GM13977 (cell line): ENCODE measurements at regions not wholly inside any gene's neighbourhood (a gene's known extent, or its start where the extent isn't known, plus 50 kb on each side); places are given as distances from the start of the nearest gene placed in this dataset.

Experiments
- DNase-seq: peaks from one replicate; pipeline ENCODE4 v3.0.0; 2012; ENCODE audit warnings: low spot score
- in situ Hi-C: fragments of 300-500 bp; cut with MboI; formaldehyde crosslinking; loops from one replicate; pipeline ENCODE4 v1.12.0; 2022; ENCODE audit warnings: low sequenced_read_pairs, low pct_unique_long_range_greater_than_20kb, mixed read lengths, inconsistent platforms; ENCODE audit not compliant: unreplicated experiment
- TF ChIP-seq, protein P1 (sequence below): IDR thresholded peaks from 2 replicates; pipeline ENCODE4 v1.5.1; 2012; ENCODE audit warnings: mild to moderate bottlenecking, control low read depth; ENCODE audit not compliant: insufficient read depth; ENCODE audit errors: extremely low read depth, missing control alignments

DNA sequence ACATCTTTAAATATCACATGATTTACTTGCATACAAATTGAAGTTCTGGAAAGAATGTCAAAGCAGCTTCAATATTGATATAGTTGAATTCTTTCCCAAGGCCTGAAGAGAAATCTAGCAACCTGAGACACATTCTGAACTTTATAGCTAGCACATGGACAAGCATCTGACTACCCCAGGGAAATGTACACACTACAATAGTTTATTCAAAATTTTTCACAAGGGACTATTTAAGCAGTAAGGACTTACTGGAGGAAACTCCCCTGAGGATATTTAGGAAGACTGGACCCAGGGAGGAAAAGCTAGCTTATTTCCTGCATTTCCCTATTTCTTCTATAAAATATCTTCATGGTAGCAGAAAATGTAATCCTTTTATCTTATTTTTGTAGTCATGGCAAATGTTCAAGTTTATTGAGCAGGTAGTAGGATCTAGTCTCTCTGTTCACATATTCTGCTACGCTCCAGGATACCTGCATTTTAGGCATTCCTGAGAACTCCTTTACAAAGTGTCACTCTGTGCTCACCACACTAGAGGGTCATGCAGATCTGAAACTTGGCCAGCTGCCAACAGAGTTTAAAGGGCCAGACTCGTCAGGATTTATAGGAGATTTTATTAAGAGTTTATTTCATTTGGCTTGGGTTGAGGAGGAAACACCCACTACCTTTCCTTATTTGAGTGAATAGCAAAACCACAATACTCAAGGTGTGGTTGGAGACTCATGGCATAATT lies 348.4 kb upstream of the FTMT start:
- in situ Hi-C loops = no loop called here

DNA sequence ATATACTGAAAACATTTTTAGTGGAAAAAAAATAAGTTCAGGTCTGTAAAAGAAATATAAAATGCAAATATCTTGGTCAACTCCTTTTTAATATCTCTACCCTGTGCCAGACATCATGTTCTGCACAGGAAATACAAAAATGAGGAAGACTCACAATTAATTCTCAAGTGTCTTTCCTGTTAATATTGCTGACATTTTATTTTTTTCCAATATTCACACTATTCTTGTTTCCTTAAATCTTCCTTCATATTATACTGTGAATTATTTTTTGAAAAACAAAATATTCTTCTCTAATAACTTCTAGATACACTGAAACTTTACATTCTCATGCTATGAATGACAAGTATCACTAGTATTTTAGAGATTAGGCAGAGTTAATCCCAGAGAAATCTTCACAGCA lies 334.7 kb upstream of the FTMT start:
- TF ChIP-seq, protein P1, sequence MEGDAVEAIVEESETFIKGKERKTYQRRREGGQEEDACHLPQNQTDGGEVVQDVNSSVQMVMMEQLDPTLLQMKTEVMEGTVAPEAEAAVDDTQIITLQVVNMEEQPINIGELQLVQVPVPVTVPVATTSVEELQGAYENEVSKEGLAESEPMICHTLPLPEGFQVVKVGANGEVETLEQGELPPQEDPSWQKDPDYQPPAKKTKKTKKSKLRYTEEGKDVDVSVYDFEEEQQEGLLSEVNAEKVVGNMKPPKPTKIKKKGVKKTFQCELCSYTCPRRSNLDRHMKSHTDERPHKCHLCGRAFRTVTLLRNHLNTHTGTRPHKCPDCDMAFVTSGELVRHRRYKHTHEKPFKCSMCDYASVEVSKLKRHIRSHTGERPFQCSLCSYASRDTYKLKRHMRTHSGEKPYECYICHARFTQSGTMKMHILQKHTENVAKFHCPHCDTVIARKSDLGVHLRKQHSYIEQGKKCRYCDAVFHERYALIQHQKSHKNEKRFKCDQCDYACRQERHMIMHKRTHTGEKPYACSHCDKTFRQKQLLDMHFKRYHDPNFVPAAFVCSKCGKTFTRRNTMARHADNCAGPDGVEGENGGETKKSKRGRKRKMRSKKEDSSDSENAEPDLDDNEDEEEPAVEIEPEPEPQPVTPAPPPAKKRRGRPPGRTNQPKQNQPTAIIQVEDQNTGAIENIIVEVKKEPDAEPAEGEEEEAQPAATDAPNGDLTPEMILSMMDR = no peak
- in situ Hi-C loops = no loop called here
- DNase-seq = no peak

More for the DNA sequence above, 348.4 kb upstream of the FTMT start:
- TF ChIP-seq, protein P1 = no peak
- DNase-seq = no peak

DNA sequence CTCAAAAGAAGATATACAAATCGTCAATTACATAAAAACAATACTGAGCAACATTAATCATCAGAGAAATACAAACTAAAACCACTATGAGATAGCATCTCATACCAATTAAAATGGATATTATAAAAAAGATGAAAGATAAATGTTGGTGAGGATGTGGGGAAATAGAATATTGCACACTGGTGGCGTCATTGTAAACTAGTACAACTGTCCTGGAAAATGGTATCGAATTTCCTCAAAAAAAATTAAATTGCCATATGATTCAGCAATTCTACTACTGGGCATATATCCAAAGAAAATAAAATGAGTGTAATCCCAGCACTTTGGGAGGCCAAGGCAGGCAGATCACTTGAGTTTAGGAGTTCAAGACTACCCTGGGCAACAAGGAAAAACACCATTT lies 326.0 kb upstream of the FTMT start:
- TF ChIP-seq, protein P1 = no peak
- in situ Hi-C loops = no loop called here
- DNase-seq = no peak

DNA sequence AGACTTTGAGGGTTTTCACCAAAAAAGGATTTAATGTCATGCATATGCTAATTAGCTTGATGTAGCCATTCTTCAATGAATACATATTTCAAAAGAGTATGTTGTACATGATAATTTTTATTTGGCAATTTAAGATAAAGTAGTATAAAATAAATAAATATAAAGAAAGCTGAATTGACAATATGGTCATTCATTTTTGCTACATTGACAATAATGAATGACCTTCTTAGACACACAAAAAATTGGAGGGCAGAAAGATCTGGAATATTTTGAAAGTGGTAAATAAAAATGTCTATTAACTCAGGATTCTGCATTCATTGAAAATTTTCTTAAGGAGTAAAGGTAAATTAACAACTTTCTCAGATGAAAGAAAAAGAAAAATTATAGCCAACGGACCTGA lies 324.8 kb upstream of the FTMT start:
- TF ChIP-seq, protein P1 = no peak
- no peak for DNase-seq
- in situ Hi-C loops = no loop called here

DNA sequence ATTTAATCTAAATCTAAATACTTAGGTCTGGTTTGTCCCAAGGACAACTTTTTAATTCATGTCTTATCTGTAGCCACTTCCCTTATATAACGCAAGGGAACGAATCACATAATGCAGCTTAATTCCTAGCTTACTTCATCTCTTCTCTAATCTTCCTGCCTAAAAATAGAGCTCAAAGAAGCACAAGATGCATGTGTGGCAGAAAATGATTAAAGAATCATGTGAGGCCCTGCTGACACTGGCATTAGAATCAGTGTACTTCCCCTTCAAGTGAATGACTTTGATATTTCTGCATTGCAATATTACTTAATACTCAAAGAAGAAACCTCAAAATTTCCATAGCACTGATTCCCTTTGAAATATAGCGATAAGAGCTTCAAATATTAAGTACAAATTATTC lies 317.9 kb upstream of the FTMT start:
- in situ Hi-C loops = no loop called here
- no peak for DNase-seq
- TF ChIP-seq, protein P1 = no peak

DNA sequence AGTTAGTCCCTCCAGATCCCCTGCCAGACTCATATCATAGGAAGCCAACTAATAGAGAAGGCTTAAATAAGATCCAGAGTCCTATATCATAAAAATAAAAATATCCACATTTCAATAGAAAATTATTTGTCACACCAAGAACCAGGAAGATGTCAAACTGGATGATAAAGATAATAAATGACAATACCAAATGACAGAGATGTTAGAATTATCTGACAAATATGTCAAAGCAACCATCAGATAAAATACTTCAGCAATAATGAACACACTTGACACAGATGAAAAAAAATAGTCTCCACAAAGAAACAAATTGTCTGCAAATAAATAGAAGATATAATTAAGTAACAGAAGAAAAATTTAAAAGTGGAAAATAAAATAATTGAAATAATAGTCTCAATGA lies 300.7 kb upstream of the FTMT start:
- TF ChIP-seq, protein P1 = no peak
- in situ Hi-C loops = no loop called here
- no peak for DNase-seq
